ENCODE measurements at regions not wholly inside any gene's neighbourhood (a gene's known extent, or its start where the extent isn't known, plus 50 kb on each side); places are given as distances from the start of the nearest gene placed in this dataset.
"Not testable (repeated sequence)": the region's sequence is repeated elsewhere in the genome, so short reads cannot be mapped to it uniquely, and the experiment has no call there.

DNA sequence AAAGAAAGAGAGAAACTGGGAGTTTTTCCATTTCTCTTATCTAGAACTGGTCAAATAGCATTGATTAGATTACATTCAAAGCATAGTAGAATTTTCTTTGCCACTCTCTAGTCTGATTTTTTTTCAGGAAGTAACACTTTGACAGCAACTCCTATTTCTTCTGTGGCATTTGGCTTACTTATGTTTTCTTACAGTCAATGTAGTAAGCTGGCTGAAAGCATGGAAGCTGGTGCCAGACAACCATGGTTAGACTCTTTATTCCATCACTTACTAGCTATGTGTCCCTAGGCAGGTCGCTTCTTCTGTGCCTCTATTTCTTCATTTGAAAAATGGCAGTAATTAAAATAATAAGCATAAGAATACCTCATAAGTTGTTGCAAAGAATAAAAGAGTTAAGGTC, 54.2 kb upstream of the OPRM1 start:
- H3K27me3 ChIP-seq (ENCODE audit: insufficient read depth, low read depth, low read length), result no peaks in the 10 kb centered on the region
- no peaks in the 10 kb centered on the region for H4K20me1 ChIP-seq (ENCODE audit: insufficient read depth)
- no peaks in the 10 kb centered on the region for H3K9me3 ChIP-seq (ENCODE audit: low read length)
- no peak overlapping the region for H3K27ac ChIP-seq (ENCODE audit: low read length)
- no peaks in the 10 kb centered on the region for H3F3A ChIP-seq (ENCODE audit: insufficient read depth, low read length, poor library complexity, severe bottlenecking)
- H3K79me2 ChIP-seq (replicated peaks; ENCODE audit: insufficient read depth, low read length), result no peaks in the 10 kb centered on the region
- H3K4me3 ChIP-seq (ENCODE audit: low read length), result no peak overlapping the region
- no peaks in the 10 kb centered on the region for H3K36me3 ChIP-seq (ENCODE audit: insufficient read depth, low read length)
- H2AFZ ChIP-seq (ENCODE audit: low read depth, low read length), result no peak overlapping the region
- TF ChIP-seq SMC3 (conservative IDR thresholded peaks at IDR 0.05; ENCODE audit: poor library complexity), result no peak
- TF ChIP-seq, protein P1, sequence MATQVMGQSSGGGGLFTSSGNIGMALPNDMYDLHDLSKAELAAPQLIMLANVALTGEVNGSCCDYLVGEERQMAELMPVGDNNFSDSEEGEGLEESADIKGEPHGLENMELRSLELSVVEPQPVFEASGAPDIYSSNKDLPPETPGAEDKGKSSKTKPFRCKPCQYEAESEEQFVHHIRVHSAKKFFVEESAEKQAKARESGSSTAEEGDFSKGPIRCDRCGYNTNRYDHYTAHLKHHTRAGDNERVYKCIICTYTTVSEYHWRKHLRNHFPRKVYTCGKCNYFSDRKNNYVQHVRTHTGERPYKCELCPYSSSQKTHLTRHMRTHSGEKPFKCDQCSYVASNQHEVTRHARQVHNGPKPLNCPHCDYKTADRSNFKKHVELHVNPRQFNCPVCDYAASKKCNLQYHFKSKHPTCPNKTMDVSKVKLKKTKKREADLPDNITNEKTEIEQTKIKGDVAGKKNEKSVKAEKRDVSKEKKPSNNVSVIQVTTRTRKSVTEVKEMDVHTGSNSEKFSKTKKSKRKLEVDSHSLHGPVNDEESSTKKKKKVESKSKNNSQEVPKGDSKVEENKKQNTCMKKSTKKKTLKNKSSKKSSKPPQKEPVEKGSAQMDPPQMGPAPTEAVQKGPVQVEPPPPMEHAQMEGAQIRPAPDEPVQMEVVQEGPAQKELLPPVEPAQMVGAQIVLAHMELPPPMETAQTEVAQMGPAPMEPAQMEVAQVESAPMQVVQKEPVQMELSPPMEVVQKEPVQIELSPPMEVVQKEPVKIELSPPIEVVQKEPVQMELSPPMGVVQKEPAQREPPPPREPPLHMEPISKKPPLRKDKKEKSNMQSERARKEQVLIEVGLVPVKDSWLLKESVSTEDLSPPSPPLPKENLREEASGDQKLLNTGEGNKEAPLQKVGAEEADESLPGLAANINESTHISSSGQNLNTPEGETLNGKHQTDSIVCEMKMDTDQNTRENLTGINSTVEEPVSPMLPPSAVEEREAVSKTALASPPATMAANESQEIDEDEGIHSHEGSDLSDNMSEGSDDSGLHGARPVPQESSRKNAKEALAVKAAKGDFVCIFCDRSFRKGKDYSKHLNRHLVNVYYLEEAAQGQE (IDR thresholded peaks at IDR 0.05; ENCODE audit: borderline replicate concordance), result no peak
- TF ChIP-seq RAD21 (conservative IDR thresholded peaks at IDR 0.05), result no peak
- TF ChIP-seq MXI1 (conservative IDR thresholded peaks at IDR 0.05; ENCODE audit: poor library complexity, severe bottlenecking), result no peak
- no peak for TF ChIP-seq EP300 (conservative IDR thresholded peaks at IDR 0.05; ENCODE audit: poor library complexity, severe bottlenecking)
- TF ChIP-seq EZH2 (IDR thresholded peaks at IDR 0.05; ENCODE audit: borderline replicate concordance, insufficient read depth, low read length, poor library complexity, severe bottlenecking), result no peak
- TF ChIP-seq POLR2AphosphoS5 (IDR thresholded peaks at IDR 0.05), result no peak
- no peak for TF ChIP-seq TAF1 (IDR thresholded peaks at IDR 0.05; ENCODE audit: low read depth)
- TF ChIP-seq, protein P2, sequence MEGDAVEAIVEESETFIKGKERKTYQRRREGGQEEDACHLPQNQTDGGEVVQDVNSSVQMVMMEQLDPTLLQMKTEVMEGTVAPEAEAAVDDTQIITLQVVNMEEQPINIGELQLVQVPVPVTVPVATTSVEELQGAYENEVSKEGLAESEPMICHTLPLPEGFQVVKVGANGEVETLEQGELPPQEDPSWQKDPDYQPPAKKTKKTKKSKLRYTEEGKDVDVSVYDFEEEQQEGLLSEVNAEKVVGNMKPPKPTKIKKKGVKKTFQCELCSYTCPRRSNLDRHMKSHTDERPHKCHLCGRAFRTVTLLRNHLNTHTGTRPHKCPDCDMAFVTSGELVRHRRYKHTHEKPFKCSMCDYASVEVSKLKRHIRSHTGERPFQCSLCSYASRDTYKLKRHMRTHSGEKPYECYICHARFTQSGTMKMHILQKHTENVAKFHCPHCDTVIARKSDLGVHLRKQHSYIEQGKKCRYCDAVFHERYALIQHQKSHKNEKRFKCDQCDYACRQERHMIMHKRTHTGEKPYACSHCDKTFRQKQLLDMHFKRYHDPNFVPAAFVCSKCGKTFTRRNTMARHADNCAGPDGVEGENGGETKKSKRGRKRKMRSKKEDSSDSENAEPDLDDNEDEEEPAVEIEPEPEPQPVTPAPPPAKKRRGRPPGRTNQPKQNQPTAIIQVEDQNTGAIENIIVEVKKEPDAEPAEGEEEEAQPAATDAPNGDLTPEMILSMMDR (IDR thresholded peaks at IDR 0.05; ENCODE audit: poor library complexity, severe bottlenecking), result no peak
- no peak overlapping the region for H3K4me2 ChIP-seq (ENCODE audit: low read length)
- no peak overlapping the region for H3K9ac ChIP-seq (ENCODE audit: low read length)
- H3K9me2 ChIP-seq (ENCODE audit: insufficient read depth, low read length), result no peaks in the 10 kb centered on the region

DNA sequence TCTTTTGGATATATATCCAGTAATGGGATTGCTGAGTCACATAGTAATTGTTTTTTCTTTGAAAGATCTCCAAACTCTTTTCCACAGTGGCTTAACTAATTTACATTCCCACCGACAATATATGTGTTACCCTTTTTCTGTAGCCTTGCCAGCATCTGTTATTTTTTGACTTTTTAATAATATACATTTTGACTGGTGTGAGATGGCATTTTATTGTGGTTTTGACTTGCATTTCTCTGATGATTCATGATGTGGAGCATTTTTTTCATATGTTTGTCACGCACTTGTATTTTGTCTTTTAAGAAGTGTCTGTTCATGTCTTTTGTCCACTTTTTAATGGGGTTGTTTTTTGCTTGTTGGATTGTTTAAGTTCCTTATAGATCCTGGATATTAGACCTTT, 58.9 kb upstream of the OPRM1 start:
- no peak overlapping the region for H3K9ac ChIP-seq (ENCODE audit: low read length)
- H2AFZ ChIP-seq (ENCODE audit: low read depth, low read length), result no peak overlapping the region
- H3K79me2 ChIP-seq (replicated peaks; ENCODE audit: insufficient read depth, low read length), result no peaks in the 10 kb centered on the region
- H4K20me1 ChIP-seq (ENCODE audit: insufficient read depth), result no peaks in the 10 kb centered on the region
- no peak overlapping the region for H3K4me3 ChIP-seq (ENCODE audit: low read length)
- TF ChIP-seq RAD21 (conservative IDR thresholded peaks at IDR 0.05), result no peak
- no peak for TF ChIP-seq SMC3 (conservative IDR thresholded peaks at IDR 0.05; ENCODE audit: poor library complexity)
- TF ChIP-seq, protein P1 (IDR thresholded peaks at IDR 0.05; ENCODE audit: borderline replicate concordance), result no peak
- TF ChIP-seq TAF1 (IDR thresholded peaks at IDR 0.05; ENCODE audit: low read depth), result no peak
- TF ChIP-seq, protein P2 (IDR thresholded peaks at IDR 0.05; ENCODE audit: poor library complexity, severe bottlenecking), result no peak
- TF ChIP-seq MXI1 (conservative IDR thresholded peaks at IDR 0.05; ENCODE audit: poor library complexity, severe bottlenecking), result no peak
- TF ChIP-seq POLR2AphosphoS5 (IDR thresholded peaks at IDR 0.05), result no peak
- no peaks in the 10 kb centered on the region for H3K9me2 ChIP-seq (ENCODE audit: insufficient read depth, low read length)
- H3K27ac ChIP-seq (ENCODE audit: low read length), result no peak overlapping the region
- H3K27me3 ChIP-seq (ENCODE audit: insufficient read depth, low read depth, low read length), result no peaks in the 10 kb centered on the region
- H3F3A ChIP-seq (ENCODE audit: insufficient read depth, low read length, poor library complexity, severe bottlenecking), result no peaks in the 10 kb centered on the region
- H3K36me3 ChIP-seq (ENCODE audit: insufficient read depth, low read length), result no peaks in the 10 kb centered on the region
- no peak overlapping the region for H3K4me2 ChIP-seq (ENCODE audit: low read length)
- H3K9me3 ChIP-seq (ENCODE audit: low read length), result no peaks in the 10 kb centered on the region

DNA sequence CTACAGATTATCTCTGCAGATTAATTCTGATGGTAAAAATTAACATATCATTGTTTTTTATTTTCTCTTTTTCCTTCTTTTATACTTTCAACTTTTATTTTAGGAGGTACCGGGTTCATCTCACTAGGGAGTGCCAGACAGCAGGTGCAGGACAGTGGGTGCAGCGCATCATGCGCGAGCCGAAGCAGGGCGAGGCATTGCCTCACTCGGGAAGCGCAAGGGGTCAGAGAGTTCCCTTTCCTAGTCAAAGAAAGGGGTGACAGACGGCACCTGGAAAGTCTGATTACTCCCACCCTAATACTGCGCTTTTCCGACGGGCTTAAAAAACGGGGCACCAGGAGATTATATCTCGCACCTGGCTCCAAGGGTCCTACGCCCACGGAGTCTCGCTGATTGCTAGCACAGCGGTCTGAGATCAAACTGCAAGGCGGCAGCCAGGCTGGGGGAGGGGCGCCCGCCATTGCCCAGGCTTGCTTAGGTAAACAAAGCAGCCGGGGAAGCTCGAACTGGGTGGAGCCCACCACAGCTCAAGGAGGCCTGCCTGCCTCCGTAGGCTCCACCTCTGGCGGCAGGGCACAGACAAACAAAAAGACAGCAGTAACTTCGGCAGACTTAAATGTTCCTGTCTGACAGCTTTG, 60.0 kb upstream of the OPRM1 start:
- H3K9me2 ChIP-seq (ENCODE audit: insufficient read depth, low read length); H3K79me2 ChIP-seq (replicated peaks; ENCODE audit: insufficient read depth, low read length); H3K27ac ChIP-seq (ENCODE audit: low read length); H3K9ac ChIP-seq (ENCODE audit: low read length); H3F3A ChIP-seq (ENCODE audit: insufficient read depth, low read length, poor library complexity, severe bottlenecking); H3K36me3 ChIP-seq (ENCODE audit: insufficient read depth, low read length); H3K4me3 ChIP-seq (ENCODE audit: low read length); H3K27me3 ChIP-seq (ENCODE audit: insufficient read depth, low read depth, low read length); H3K9me3 ChIP-seq (ENCODE audit: low read length); H2AFZ ChIP-seq (ENCODE audit: low read depth, low read length); H3K4me2 ChIP-seq (ENCODE audit: low read length); H4K20me1 ChIP-seq (ENCODE audit: insufficient read depth): not testable (repeated sequence)

Data from neural cell (in vitro differentiated cells).